IMR-90 (cell line): ENCODE measurements at regions not wholly inside any gene's neighbourhood (a gene's known extent, or its start where the extent isn't known, plus 50 kb on each side); places are given as distances from the start of the nearest gene placed in this dataset.

Experiments
- MXI1 ChIP-seq: IDR thresholded peaks from 2 replicates; pipeline ENCODE4 v1.6.1; 2012; ENCODE audit warnings: low read depth, mild to moderate bottlenecking, low read length, moderate library complexity, borderline replicate concordance
- POLR2A ChIP-seq: IDR thresholded peaks from 2 replicates; pipeline ENCODE4 v1.6.1; 2012; ENCODE audit warnings: mild to moderate bottlenecking, low read depth, low read length
- RAD21 ChIP-seq: IDR thresholded peaks from 2 replicates; pipeline ENCODE4 v1.6.1; 2012; ENCODE audit warnings: low read length, improper control_type of control experiment
- TF ChIP-seq, protein P1 (sequence below): conservative IDR thresholded peaks from 2 replicates; pipeline ENCODE4 v1.5.1; 2012; ENCODE audit warnings: mild to moderate bottlenecking, low read depth, low read length, improper control_type of control experiment

DNA sequence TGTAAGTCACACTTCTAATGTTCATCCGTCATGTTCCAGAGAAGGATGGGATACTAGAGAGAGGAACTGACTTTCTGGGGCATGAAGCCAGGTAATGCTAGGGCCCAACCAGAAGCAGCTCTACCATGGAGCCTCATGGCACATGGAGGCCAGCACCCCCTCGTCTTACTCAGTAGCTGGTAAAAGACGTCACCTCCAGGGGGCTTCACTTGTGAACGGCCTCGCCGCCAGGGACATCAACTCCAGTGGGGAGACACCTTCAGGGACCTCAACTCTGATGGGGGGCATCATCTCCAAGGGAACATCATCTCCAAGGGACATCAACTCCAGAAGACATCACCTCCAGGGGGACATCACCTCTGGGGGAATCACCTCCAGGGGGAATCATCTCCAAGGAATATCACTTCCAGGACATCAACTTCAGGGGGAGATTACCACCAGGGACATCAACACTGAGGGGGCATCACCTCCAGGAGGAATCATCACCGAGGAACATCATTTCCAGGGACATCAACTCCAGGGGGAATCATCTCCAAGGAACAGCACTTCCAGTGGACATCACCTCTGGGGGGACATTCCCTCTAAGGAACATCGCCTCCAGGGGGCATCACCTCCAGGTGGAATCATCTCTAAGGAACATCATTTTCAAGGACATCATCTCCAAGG lies 168.4 kb downstream of the NDUFA10 start:
- TF ChIP-seq, protein P1, sequence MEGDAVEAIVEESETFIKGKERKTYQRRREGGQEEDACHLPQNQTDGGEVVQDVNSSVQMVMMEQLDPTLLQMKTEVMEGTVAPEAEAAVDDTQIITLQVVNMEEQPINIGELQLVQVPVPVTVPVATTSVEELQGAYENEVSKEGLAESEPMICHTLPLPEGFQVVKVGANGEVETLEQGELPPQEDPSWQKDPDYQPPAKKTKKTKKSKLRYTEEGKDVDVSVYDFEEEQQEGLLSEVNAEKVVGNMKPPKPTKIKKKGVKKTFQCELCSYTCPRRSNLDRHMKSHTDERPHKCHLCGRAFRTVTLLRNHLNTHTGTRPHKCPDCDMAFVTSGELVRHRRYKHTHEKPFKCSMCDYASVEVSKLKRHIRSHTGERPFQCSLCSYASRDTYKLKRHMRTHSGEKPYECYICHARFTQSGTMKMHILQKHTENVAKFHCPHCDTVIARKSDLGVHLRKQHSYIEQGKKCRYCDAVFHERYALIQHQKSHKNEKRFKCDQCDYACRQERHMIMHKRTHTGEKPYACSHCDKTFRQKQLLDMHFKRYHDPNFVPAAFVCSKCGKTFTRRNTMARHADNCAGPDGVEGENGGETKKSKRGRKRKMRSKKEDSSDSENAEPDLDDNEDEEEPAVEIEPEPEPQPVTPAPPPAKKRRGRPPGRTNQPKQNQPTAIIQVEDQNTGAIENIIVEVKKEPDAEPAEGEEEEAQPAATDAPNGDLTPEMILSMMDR = no peak
- TF ChIP-seq POLR2A (no peak), RAD21 (no peak), MXI1 (no peak)
